ENCODE measurements at regions not wholly inside any gene's neighbourhood (a gene's known extent, or its start where the extent isn't known, plus 50 kb on each side); places are given as distances from the start of the nearest gene placed in this dataset.

DNA sequence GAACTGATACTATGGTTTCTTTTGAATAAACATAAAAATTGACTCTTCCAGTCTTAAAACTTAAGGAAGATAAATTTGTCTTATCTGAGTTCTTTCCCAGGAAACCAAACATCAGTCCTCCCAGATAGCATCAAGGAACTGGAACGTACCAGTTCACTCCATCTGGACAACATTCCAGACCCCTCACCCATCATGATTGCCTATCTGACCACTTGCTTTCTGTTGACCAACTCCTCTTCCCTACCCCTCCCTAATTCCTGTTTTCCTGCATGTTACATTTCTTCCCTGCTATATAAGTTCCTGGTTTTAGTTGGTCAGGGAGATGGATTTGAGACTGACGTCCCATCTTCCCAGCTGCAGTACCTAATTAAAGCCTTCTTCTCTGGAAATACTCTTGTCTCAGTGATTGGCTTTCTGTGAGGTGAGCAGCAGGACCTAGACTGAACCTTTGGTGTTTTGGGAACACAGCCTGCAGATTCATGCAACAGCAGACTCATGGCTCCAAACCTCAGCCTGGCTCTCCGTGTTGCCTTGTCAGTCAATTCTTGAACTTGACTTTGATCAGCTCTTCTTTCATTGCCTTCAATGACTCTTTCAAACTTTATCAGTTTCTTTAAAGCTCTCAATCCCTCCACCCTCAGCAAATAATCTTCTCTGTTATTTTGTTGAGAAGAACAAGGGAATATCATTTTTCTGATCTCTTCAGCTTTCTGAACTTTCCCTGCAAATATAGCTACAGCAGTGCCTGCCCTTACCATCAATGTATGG lies 123.6 kb downstream of the RPL22L1 start:
- TF ChIP-seq, protein P1, sequence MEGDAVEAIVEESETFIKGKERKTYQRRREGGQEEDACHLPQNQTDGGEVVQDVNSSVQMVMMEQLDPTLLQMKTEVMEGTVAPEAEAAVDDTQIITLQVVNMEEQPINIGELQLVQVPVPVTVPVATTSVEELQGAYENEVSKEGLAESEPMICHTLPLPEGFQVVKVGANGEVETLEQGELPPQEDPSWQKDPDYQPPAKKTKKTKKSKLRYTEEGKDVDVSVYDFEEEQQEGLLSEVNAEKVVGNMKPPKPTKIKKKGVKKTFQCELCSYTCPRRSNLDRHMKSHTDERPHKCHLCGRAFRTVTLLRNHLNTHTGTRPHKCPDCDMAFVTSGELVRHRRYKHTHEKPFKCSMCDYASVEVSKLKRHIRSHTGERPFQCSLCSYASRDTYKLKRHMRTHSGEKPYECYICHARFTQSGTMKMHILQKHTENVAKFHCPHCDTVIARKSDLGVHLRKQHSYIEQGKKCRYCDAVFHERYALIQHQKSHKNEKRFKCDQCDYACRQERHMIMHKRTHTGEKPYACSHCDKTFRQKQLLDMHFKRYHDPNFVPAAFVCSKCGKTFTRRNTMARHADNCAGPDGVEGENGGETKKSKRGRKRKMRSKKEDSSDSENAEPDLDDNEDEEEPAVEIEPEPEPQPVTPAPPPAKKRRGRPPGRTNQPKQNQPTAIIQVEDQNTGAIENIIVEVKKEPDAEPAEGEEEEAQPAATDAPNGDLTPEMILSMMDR (IDR thresholded peaks at IDR 0.05) = no peak
- TF ChIP-seq, protein P2, sequence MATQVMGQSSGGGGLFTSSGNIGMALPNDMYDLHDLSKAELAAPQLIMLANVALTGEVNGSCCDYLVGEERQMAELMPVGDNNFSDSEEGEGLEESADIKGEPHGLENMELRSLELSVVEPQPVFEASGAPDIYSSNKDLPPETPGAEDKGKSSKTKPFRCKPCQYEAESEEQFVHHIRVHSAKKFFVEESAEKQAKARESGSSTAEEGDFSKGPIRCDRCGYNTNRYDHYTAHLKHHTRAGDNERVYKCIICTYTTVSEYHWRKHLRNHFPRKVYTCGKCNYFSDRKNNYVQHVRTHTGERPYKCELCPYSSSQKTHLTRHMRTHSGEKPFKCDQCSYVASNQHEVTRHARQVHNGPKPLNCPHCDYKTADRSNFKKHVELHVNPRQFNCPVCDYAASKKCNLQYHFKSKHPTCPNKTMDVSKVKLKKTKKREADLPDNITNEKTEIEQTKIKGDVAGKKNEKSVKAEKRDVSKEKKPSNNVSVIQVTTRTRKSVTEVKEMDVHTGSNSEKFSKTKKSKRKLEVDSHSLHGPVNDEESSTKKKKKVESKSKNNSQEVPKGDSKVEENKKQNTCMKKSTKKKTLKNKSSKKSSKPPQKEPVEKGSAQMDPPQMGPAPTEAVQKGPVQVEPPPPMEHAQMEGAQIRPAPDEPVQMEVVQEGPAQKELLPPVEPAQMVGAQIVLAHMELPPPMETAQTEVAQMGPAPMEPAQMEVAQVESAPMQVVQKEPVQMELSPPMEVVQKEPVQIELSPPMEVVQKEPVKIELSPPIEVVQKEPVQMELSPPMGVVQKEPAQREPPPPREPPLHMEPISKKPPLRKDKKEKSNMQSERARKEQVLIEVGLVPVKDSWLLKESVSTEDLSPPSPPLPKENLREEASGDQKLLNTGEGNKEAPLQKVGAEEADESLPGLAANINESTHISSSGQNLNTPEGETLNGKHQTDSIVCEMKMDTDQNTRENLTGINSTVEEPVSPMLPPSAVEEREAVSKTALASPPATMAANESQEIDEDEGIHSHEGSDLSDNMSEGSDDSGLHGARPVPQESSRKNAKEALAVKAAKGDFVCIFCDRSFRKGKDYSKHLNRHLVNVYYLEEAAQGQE (IDR thresholded peaks at IDR 0.05; ENCODE audit: insufficient read depth in 1 of 2, low read depth in 2 of 2, low read length in 1 of 2) = no peak
- TF ChIP-seq TCF7L2 (IDR thresholded peaks at IDR 0.05; ENCODE audit: low read depth, low read length) = no peak

All from Panc1 (cell line).